ENCODE measurements at regions not wholly inside any gene's neighbourhood (a gene's known extent, or its start where the extent isn't known, plus 50 kb on each side); places are given as distances from the start of the nearest gene placed in this dataset.

GRCh38 chr9:31837211-31837610 lies 547.2 kb upstream of the ACO1 start:
- Histone ChIP-seq H3K27ac (ENCODE audit: extremely low read depth, low read depth, low read length) (no peak overlapping the region), H3K9me3 (ENCODE audit: control insufficient read depth, insufficient read depth, low read depth, low read length) (no peaks in the 10 kb centered on the region), H3K4me1 (ENCODE audit: control insufficient read depth, insufficient read depth, low read length) (no peaks in the 10 kb centered on the region), H3K36me3 (ENCODE audit: control insufficient read depth in 2 of 2, insufficient read depth in 1 of 2, low read length in 2 of 2) (no peaks in the 10 kb centered on the region), H3K4me3 (ENCODE audit: low read depth, low read length) (no peak overlapping the region)
- TF ChIP-seq SP7 (tag by site-specific recombination; IDR thresholded peaks at IDR 0.05) (no peak), ZNF660 (tag by site-specific recombination; IDR thresholded peaks at IDR 0.05) (no peak), EGR2 (tag by site-specific recombination; IDR thresholded peaks at IDR 0.05; ENCODE audit: low read depth) (no peak), BCL11B (tag by site-specific recombination; IDR thresholded peaks at IDR 0.05; ENCODE audit: low read depth) (no peak), ZNF621 (tag by site-specific recombination; IDR thresholded peaks at IDR 0.05) (no peak), ZSCAN4 (tag by site-specific recombination; IDR thresholded peaks at IDR 0.05) (no peak), ZSCAN30 (tag by site-specific recombination; IDR thresholded peaks at IDR 0.05) (no peak), ZNF223 (tag by site-specific recombination; IDR thresholded peaks at IDR 0.05) (no peak), ZNF707 (tag by site-specific recombination; IDR thresholded peaks at IDR 0.05) (no peak), SALL2 (tag by site-specific recombination; IDR thresholded peaks at IDR 0.05; ENCODE audit: borderline replicate concordance) (no peak), ZNF473 (tag by site-specific recombination; IDR thresholded peaks at IDR 0.05) (no peak), KLF16 (tag by site-specific recombination; IDR thresholded peaks at IDR 0.05) (no peak), ZNF391 (tag by site-specific recombination; IDR thresholded peaks at IDR 0.05; ENCODE audit: borderline replicate concordance, low read depth) (no peak), ZNF133 (tag by site-specific recombination; IDR thresholded peaks at IDR 0.05) (no peak), SP2 (tag by site-specific recombination; IDR thresholded peaks at IDR 0.05) (no peak), ZNF302 (tag by site-specific recombination; IDR thresholded peaks at IDR 0.05; ENCODE audit: low read depth) (no peak)
- TF ChIP-seq, protein P1, sequence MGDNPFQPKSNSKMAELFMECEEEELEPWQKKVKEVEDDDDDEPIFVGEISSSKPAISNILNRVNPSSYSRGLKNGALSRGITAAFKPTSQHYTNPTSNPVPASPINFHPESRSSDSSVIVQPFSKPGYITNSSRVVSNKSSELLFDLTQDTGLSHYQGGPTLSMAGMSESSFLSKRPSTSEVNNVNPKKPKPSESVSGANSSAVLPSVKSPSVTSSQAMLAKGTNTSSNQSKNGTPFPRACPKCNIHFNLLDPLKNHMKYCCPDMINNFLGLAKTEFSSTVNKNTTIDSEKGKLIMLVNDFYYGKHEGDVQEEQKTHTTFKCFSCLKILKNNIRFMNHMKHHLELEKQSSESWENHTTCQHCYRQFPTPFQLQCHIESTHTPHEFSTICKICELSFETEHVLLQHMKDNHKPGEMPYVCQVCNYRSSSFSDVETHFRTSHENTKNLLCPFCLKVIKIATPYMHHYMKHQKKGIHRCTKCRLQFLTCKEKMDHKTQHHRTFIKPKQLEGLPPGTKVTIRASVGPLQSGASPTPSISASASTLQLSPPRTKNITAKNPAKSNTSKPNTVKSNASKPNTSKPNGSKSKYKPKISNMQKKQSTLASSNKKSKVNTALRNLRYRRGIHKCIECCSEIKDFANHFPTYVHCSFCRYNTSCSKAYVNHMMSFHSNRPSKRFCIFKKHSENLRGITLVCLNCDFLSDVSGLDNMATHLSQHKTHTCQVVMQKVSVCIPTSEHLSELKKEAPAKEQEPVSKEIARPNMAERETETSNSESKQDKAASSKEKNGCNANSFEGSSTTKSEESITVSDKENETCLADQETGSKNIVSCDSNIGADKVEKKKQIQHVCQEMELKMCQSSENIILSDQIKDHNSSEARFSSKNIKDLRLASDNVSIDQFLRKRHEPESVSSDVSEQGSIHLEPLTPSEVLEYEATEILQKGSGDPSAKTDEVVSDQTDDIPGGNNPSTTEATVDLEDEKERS (tag by site-specific recombination; IDR thresholded peaks at IDR 0.05), result no peak
- TF ChIP-seq, protein P2, sequence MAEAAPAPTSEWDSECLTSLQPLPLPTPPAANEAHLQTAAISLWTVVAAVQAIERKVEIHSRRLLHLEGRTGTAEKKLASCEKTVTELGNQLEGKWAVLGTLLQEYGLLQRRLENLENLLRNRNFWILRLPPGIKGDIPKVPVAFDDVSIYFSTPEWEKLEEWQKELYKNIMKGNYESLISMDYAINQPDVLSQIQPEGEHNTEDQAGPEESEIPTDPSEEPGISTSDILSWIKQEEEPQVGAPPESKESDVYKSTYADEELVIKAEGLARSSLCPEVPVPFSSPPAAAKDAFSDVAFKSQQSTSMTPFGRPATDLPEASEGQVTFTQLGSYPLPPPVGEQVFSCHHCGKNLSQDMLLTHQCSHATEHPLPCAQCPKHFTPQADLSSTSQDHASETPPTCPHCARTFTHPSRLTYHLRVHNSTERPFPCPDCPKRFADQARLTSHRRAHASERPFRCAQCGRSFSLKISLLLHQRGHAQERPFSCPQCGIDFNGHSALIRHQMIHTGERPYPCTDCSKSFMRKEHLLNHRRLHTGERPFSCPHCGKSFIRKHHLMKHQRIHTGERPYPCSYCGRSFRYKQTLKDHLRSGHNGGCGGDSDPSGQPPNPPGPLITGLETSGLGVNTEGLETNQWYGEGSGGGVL (tag by site-specific recombination; IDR thresholded peaks at IDR 0.05), result no peak
- ChIA-PET CTCF (no interaction called here), POLR2A (no interaction called here)

- no peaks in the 10 kb centered on the region for H3K4me1 ChIP-seq (ENCODE audit: control insufficient read depth, insufficient read depth, low read length)
- no peaks in the 10 kb centered on the region for H3K9me3 ChIP-seq (ENCODE audit: control insufficient read depth, insufficient read depth, low read depth, low read length)
- ChIA-PET CTCF (interaction anchor here (0.6 to 0.7 kb wide), 2 partner anchors 14 to 351 kb away, joined by 3 read pairs; no protein-coding TSS in a partner anchor), POLR2A (no interaction called here)
- no peak overlapping the region for H3K4me3 ChIP-seq (ENCODE audit: low read depth, low read length)
- no peak overlapping the region for H3K27ac ChIP-seq (ENCODE audit: extremely low read depth, low read depth, low read length)
- H3K36me3 ChIP-seq (ENCODE audit: control insufficient read depth in 2 of 2, insufficient read depth in 1 of 2, low read length in 2 of 2), result no peaks in the 10 kb centered on the region
- no peak for TF ChIP-seq HOXC10 (CRISPR knock-in tag; IDR thresholded peaks at IDR 0.05)
- TF ChIP-seq, protein P3, sequence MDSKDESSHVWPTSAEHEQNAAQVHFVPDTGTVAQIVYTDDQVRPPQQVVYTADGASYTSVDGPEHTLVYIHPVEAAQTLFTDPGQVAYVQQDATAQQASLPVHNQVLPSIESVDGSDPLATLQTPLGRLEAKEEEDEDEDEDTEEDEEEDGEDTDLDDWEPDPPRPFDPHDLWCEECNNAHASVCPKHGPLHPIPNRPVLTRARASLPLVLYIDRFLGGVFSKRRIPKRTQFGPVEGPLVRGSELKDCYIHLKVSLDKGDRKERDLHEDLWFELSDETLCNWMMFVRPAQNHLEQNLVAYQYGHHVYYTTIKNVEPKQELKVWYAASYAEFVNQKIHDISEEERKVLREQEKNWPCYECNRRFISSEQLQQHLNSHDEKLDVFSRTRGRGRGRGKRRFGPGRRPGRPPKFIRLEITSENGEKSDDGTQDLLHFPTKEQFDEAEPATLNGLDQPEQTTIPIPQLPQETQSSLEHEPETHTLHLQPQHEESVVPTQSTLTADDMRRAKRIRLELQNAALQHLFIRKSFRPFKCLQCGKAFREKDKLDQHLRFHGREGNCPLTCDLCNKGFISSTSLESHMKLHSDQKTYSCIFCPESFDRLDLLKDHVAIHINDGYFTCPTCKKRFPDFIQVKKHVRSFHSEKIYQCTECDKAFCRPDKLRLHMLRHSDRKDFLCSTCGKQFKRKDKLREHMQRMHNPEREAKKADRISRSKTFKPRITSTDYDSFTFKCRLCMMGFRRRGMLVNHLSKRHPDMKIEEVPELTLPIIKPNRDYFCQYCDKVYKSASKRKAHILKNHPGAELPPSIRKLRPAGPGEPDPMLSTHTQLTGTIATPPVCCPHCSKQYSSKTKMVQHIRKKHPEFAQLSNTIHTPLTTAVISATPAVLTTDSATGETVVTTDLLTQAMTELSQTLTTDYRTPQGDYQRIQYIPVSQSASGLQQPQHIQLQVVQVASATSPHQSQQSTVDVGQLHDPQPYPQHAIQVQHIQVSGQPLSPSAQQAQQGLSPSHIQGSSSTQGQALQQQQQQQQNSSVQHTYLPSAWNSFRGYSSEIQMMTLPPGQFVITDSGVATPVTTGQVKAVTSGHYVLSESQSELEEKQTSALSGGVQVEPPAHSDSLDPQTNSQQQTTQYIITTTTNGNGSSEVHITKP (tag by site-specific recombination; IDR thresholded peaks at IDR 0.05), result no peak
- TF ChIP-seq ZNF433 (tag by site-specific recombination; IDR thresholded peaks at IDR 0.05; ENCODE audit: low read depth), result no peak
- TF ChIP-seq, protein P1 (tag by site-specific recombination; IDR thresholded peaks at IDR 0.05), result no peak
- no peak for TF ChIP-seq GLIS1 (tag by site-specific recombination; IDR thresholded peaks at IDR 0.05)
- TF ChIP-seq ZNF830 (tag by site-specific recombination; IDR thresholded peaks at IDR 0.05; ENCODE audit: low read depth), result no peak
- no peak for TF ChIP-seq YY1 (tag by site-specific recombination; IDR thresholded peaks at IDR 0.05)
Observed at GRCh38 chr9:31839273-31839672, 545.2 kb upstream of the ACO1 start.

Measured in HEK293 (cell line).